GM10248 (cell line): ENCODE measurements at regions not wholly inside any gene's neighbourhood (a gene's known extent, or its start where the extent isn't known, plus 50 kb on each side); places are given as distances from the start of the nearest gene placed in this dataset.

Experiments used
- CTCF ChIA-PET: fragments of 300-600 bp; sonication (Branson Sonifier 250); formaldehyde crosslinking; extraction: SDS; loops from one replicate; lab custom pipeline; 2021; ENCODE audit warnings: antibody characterized with exemption; lab: Yijun Ruan, JAX
- POLR2A ChIA-PET: fragments of 350-650 bp; sonication (Branson Sonifier 250); formaldehyde crosslinking; extraction: SDS; loops from one replicate; lab custom pipeline; 2020; ENCODE audit warnings: antibody characterized with exemption; lab: Yijun Ruan, JAX
- DNase-seq: peaks from one replicate; pipeline ENCODE4 v3.0.0; 2012; ENCODE audit errors: extremely low spot score
- CTCF ChIP-seq: IDR thresholded peaks from 2 replicates; pipeline ENCODE4 v1.5.1; 2012; ENCODE audit warnings: mild to moderate bottlenecking, low read depth; ENCODE audit errors: extremely low read depth, missing control alignments, control extremely low read depth

GRCh38 chr14:22147716-22148115 lies 441.3 kb downstream of the DAD1 start:
- no peak for DNase-seq
- no peak for TF ChIP-seq CTCF
- ChIA-PET CTCF (interaction anchor here (0.6 to 2.2 kb wide), 2 partner anchors 15 to 25 kb away, joined by 3 to 6 read pairs; no protein-coding TSS in a partner anchor), POLR2A (no interaction called here)

DNA sequence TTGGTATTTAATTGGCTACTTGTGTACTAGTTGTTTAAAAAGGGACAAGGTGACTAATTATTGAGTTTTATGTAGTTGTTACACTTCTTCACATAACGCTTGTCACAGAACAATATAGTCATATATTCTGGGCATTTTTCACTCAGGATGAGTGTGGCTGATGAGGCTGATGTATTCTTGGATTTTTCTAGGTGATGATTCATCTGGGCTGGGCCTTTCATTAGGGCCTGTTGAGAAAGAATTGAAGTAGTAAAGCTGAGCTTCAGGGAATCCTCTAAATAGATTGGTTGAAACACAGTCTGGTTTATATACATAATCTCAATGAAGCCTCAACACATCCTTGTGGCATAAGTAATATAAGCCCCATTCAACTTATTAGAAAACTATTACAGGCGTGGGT lies 445.7 kb downstream of the DAD1 start:
- no peak for TF ChIP-seq CTCF
- ChIA-PET POLR2A (no interaction called here), CTCF (interaction anchor here (1.3 to 5.0 kb wide), 3 partner anchors 10 to 21 kb away, joined by 4 to 20 read pairs (median 6); no protein-coding TSS in a partner anchor)
- no peak for DNase-seq

- POLR2A ChIA-PET: no interaction called here
- DNase-seq: no peak
- CTCF ChIA-PET: interaction anchor here (1.1 kb wide), 1 partner anchor 8 kb away, joined by 3 read pairs; no protein-coding TSS in a partner anchor
- no peak for TF ChIP-seq CTCF
Observed at GRCh38 chr14:22140633-22141032, 448.4 kb downstream of the DAD1 start.

DNA sequence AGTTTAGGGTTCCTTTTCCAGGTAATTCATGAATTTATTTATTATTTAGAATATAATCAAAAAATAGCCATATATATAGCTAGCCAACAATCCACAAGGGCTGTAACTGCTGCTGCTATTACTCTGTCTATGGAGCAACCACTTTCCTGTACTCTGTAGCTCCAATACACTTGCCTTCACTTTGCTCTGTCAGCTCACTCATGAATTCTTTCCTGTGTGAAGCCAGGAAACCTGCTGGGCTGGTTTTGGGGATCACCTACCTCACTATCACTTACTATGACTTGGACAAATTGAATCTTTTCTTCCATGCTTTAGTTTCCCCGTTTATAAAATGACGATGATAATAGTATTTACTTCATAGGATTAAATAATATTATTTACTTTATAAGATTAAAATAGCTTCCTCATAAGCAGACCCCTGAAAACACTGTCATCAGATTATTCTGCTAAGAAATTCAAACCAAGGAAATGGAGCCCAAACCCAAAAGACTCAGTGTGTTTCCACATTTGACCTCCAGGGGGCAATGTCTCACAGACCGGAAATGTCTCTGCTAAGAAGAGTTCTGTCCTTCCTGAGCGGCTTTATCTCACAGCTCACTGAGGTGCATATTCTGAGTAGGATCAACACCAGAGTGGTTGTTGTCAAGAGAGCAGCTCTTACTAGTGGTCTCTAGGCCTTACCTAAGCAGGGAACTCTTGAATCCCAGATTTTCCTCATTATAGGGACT lies 457.1 kb downstream of the DAD1 start:
- peak; percentile 24 for TF ChIP-seq CTCF
- CTCF ChIA-PET: interaction anchor here (0.6 to 2.4 kb wide), 14 partner anchors 9 to 157 kb away, joined by 3 to 20 read pairs (median 4); no protein-coding TSS in a partner anchor
- POLR2A ChIA-PET: no interaction called here
- DNase-seq: no peak

DNA sequence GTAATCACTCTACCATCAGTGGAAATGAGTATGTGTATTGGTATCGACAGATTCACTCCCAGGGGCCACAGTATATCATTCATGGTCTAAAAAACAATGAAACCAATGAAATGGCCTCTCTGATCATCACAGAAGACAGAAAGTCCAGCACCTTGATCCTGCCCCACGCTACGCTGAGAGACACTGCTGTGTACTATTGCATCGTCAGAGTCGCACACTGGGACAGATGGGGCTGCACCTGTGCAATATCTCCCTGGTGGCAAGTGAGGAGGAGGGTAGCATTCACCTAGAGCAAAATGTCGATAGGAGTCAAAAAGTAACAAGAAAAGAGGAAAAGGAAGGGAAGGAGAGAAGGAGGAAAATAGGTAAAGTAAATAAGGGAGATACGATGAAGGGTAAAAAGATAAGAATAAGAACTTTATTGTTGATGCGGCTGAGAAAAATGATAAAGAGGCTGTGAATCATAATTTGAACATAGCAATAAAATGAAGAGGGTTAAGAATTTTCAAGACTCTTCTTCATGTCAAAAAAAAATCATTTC lies 450.5 kb upstream of the OR4E1 start:
- ChIA-PET POLR2A (no interaction called here), CTCF (interaction anchor here (1.1 to 2.9 kb wide), 3 partner anchors 12 to 146 kb away, joined by 3 to 19 read pairs (median 8); no protein-coding TSS in a partner anchor)
- DNase-seq: no peak
- TF ChIP-seq CTCF: no peak

- POLR2A ChIA-PET: no interaction called here
- DNase-seq: no peak
- no peak for TF ChIP-seq CTCF
- CTCF ChIA-PET: interaction anchor here (0.8 to 2.9 kb wide), 9 partner anchors 9 to 145 kb away, joined by 3 to 19 read pairs (median 4); no protein-coding TSS in a partner anchor
Observed at GRCh38 chr14:22122829-22123560, 449.4 kb upstream of the OR4E1 start.
